Ovary (tissue), 3 donors: ENCODE measurements at regions not wholly inside any gene's neighbourhood (a gene's known extent, or its start where the extent isn't known, plus 50 kb on each side); places are given as distances from the start of the nearest gene placed in this dataset.

Source experiments
- CTCF ChIP-seq, 3 donors: fragments of 450-650 bp in 2 of 3; fragments of 200-600 bp in 1 of 3; IDR thresholded peaks; one replicate each; pipeline versions ENCODE4 v1.5.1 to v1.8.0; 2016 to 2022; ENCODE audit warnings: antibody characterized with exemption in 3 of 3, mild to moderate bottlenecking in 1 of 3
- EP300 ChIP-seq: sonication (generic); formaldehyde crosslinking; IDR thresholded peaks from one replicate; pipeline ENCODE4 v1.6.1; 2017; ENCODE audit warnings: antibody characterized with exemption
- POLR2A ChIP-seq: fragments of 450-650 bp; IDR thresholded peaks from one replicate; pipeline ENCODE4 v1.6.1; 2017; ENCODE audit warnings: antibody characterized with exemption, mild to moderate bottlenecking, moderate library complexity
- donor health status: DM: no; HTN: no; CAD: no.

DNA sequence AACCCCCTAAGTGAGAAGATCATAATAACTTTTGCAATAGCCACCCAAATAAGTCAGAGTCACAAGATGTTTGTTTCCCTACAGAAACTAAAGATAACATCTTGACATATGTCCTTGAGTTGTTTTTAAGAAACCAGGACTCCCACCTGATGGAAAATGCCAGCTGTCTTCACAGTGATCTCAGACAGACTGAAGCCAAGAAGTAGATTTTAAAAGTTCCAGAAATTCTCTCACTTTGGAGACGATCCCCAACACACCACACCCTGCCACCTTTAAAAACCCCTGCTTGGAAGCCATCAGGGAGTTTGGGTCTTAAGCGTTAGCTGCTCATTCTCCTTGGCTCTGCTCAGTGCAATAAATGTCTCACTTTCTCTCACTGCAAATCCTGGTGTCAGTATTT is 63.0 kb downstream of the GPR6 start:
- no peak for TF ChIP-seq CTCF (IDR thresholded peaks at IDR 0.05)
- no peak for TF ChIP-seq EP300
- no peak for TF ChIP-seq POLR2A
